ENCODE measurements at regions not wholly inside any gene's neighbourhood (a gene's known extent, or its start where the extent isn't known, plus 50 kb on each side); places are given as distances from the start of the nearest gene placed in this dataset.

DNA sequence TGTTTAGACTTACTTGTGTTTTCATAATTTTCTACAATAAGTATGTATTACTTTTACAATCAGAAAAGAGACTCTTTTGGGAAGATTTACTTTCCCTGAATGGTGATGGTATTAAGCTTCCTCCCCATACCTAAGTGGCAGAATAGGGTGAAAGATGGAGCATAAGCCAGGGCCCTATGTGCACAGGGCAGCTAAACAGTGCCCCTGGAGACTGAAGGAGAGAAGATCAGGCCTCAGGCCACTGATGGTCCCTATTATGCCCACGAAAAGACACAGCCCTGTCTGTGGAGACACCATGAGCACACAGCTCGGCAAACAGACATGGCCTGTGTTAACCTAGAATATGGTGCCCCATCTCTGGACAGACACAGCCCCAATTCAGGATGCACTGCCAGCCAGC is 139.4 kb downstream of the OAT start:
- intact Hi-C loops (cut with micrococcal nuclease): no loop called here
- H3K27me3 ChIP-seq (ENCODE audit: low read length): no peaks in the 10 kb centered on the region; the same call in 1 of the 2 replicates
- POLR2A ChIA-PET (ENCODE audit: unreplicated experiment): no interaction called here

DNA sequence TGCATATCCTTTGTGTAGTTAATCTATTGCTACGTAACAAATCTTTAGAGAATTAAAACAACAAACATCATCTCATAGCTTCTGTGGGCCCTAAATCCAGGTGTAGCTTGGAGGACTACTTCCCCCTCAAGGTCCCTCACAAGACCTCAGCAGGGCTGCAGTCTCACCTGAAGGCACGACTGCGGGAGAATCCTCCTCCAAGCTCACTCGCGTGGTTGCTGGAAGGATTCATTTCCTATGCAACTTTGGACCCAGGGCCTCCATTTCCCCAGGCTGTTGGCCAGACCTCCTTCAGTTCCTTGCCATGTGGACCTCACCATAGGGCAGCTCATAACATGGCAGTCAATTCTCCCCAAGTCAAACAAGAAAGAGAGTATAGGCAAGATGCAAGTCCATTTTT is 140.4 kb downstream of the OAT start:
- Histone ChIP-seq H3K79me2 (ENCODE audit: low read length) (no peaks in the 10 kb centered on the region), H3K4me2 (ENCODE audit: low read length) (no peak overlapping the region), H3K9me2 (replicated peaks; ENCODE audit: low read length) (no peaks in the 10 kb centered on the region), H3F3A (ENCODE audit: low read length, unreplicated experiment) (no peaks in the 10 kb centered on the region), H4K20me1 (ENCODE audit: low read length) (no peaks in the 10 kb centered on the region), H3K9ac (ENCODE audit: low read length) (no peak overlapping the region), H2AFZ (ENCODE audit: low read length) (no peak overlapping the region), H3K36me3 (ENCODE audit: low read depth, low read length) (no peaks in the 10 kb centered on the region), H3K27ac (ENCODE audit: low read length) (no peak overlapping the region), H3K4me3 (ENCODE audit: low read length) (no peak overlapping the region), H3K4me1 (ENCODE audit: insufficient read depth, low read length) (no peaks in the 10 kb centered on the region), H3K27me3 (ENCODE audit: low read length) (no peaks in the 10 kb centered on the region; the same call in 1 of the 2 replicates), H3K9me3 (ENCODE audit: low read length) (no peaks in the 10 kb centered on the region)
- ATAC-seq (no peak), DNase-seq (no peak)
- CTCF ChIA-PET: no interaction called here
- BruUV-seq (replicated peaks): no TSS peak
- POLR2A ChIA-PET (ENCODE audit: unreplicated experiment): no interaction called here
- TF ChIP-seq, protein P1, sequence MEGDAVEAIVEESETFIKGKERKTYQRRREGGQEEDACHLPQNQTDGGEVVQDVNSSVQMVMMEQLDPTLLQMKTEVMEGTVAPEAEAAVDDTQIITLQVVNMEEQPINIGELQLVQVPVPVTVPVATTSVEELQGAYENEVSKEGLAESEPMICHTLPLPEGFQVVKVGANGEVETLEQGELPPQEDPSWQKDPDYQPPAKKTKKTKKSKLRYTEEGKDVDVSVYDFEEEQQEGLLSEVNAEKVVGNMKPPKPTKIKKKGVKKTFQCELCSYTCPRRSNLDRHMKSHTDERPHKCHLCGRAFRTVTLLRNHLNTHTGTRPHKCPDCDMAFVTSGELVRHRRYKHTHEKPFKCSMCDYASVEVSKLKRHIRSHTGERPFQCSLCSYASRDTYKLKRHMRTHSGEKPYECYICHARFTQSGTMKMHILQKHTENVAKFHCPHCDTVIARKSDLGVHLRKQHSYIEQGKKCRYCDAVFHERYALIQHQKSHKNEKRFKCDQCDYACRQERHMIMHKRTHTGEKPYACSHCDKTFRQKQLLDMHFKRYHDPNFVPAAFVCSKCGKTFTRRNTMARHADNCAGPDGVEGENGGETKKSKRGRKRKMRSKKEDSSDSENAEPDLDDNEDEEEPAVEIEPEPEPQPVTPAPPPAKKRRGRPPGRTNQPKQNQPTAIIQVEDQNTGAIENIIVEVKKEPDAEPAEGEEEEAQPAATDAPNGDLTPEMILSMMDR (conservative IDR thresholded peaks at IDR 0.05; ENCODE audit: low read depth, low read length): no peak
- TF ChIP-seq EZH2 (IDR thresholded peaks at IDR 0.05; ENCODE audit: low read length, unreplicated experiment) (no peak), EZH2phosphoT487 (IDR thresholded peaks at IDR 0.05; ENCODE audit: borderline replicate concordance, low read length) (no peak)
- intact Hi-C loops (cut with micrococcal nuclease): no loop called here

More for the DNA sequence above, 139.4 kb downstream of the OAT start:
- Histone ChIP-seq H3K9me3 (ENCODE audit: low read length) (no peaks in the 10 kb centered on the region), H3K9ac (ENCODE audit: low read length) (no peak overlapping the region), H3K36me3 (ENCODE audit: low read depth, low read length) (no peaks in the 10 kb centered on the region), H4K20me1 (ENCODE audit: low read length) (no peaks in the 10 kb centered on the region), H3K4me2 (ENCODE audit: low read length) (no peak overlapping the region), H3K27ac (ENCODE audit: low read length) (no peak overlapping the region), H3K4me3 (ENCODE audit: low read length) (no peak overlapping the region), H3K9me2 (replicated peaks; ENCODE audit: low read length) (no peaks in the 10 kb centered on the region), H3K4me1 (ENCODE audit: insufficient read depth, low read length) (no peaks in the 10 kb centered on the region), H3K79me2 (ENCODE audit: low read length) (no peaks in the 10 kb centered on the region), H2AFZ (ENCODE audit: low read length) (no peak overlapping the region), H3F3A (ENCODE audit: low read length, unreplicated experiment) (no peaks in the 10 kb centered on the region)
- no peak for ATAC-seq
- CTCF ChIA-PET: interaction anchor here (0.9 kb wide), 1 partner anchor 285 kb away, joined by 4 read pairs; no protein-coding TSS in a partner anchor
- no peak for DNase-seq
- BruUV-seq (replicated peaks): no TSS peak
- no peak for TF ChIP-seq EZH2phosphoT487 (IDR thresholded peaks at IDR 0.05; ENCODE audit: borderline replicate concordance, low read length)
- TF ChIP-seq EZH2 (IDR thresholded peaks at IDR 0.05; ENCODE audit: low read length, unreplicated experiment): no peak
- TF ChIP-seq, protein P1 (conservative IDR thresholded peaks at IDR 0.05; ENCODE audit: low read depth, low read length): no peak

- no peak for TF ChIP-seq EZH2phosphoT487 (IDR thresholded peaks at IDR 0.05; ENCODE audit: borderline replicate concordance, low read length)
- TF ChIP-seq EZH2 (IDR thresholded peaks at IDR 0.05; ENCODE audit: low read length, unreplicated experiment): no peak
- TF ChIP-seq, protein P1 (conservative IDR thresholded peaks at IDR 0.05; ENCODE audit: low read depth, low read length): no peak
- intact Hi-C loops (cut with micrococcal nuclease): no loop called here
- ATAC-seq: no peak
- Histone ChIP-seq H3K4me1 (ENCODE audit: insufficient read depth, low read length) (no peaks in the 10 kb centered on the region), H3K9me2 (replicated peaks; ENCODE audit: low read length) (no peaks in the 10 kb centered on the region), H3K9me3 (ENCODE audit: low read length) (no peaks in the 10 kb centered on the region), H3K79me2 (ENCODE audit: low read length) (no peaks in the 10 kb centered on the region), H2AFZ (ENCODE audit: low read length) (no peak overlapping the region), H3K9ac (ENCODE audit: low read length) (no peak overlapping the region), H3K4me2 (ENCODE audit: low read length) (no peak overlapping the region), H3K27me3 (ENCODE audit: low read length) (no peaks in the 10 kb centered on the region; the same call in 1 of the 2 replicates), H3F3A (ENCODE audit: low read length, unreplicated experiment) (no peaks in the 10 kb centered on the region), H3K4me3 (ENCODE audit: low read length) (no peak overlapping the region), H3K36me3 (ENCODE audit: low read depth, low read length) (no peaks in the 10 kb centered on the region), H3K27ac (ENCODE audit: low read length) (no peak overlapping the region), H4K20me1 (ENCODE audit: low read length) (no peaks in the 10 kb centered on the region)
- DNase-seq: no peak
- ChIA-PET POLR2A (ENCODE audit: unreplicated experiment) (no interaction called here), CTCF (no interaction called here)
- no TSS peak for BruUV-seq (replicated peaks)
Observed at GRCh38 chr10:124273141-124273540, 145.6 kb downstream of the OAT start.
